ENCODE measurements at regions not wholly inside any gene's neighbourhood (a gene's known extent, or its start where the extent isn't known, plus 50 kb on each side); places are given as distances from the start of the nearest gene placed in this dataset.

- no peak for TF ChIP-seq POLR2A (IDR thresholded peaks at IDR 0.05; ENCODE audit: extremely low read depth, insufficient read length)
- no peak for TF ChIP-seq CTCF (IDR thresholded peaks at IDR 0.05; ENCODE audit: low read depth, low read length)
These were observed 355.4 kb downstream of the MFSD1 start for GRCh38 chr3:159157275-159157674.

Data from NB4 (cell line).